ENCODE measurements at regions not wholly inside any gene's neighbourhood (a gene's known extent, or its start where the extent isn't known, plus 50 kb on each side); places are given as distances from the start of the nearest gene placed in this dataset.

GRCh38 chr5:87949676-87950631, 318.7 kb downstream of the TMEM161B start:
- DNase-seq: no peak

DNA sequence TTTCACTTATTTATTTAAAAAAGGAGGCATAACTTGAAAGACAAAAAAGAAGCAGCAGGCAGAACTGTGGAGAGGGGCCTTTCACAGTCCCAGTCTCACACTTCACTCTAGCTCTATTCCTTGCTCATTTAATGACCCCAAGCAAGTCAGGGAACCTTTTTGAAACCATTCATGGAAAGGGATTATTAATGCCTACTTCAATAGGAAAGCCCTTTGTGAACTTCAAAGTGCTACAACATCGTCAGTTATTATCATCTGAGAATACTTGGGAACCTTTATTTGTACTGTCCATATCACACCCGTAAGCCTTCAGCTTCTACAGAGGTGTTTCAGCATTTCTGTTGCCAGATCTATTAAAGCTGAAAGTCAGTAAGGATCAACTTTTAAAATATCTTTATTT, 320.2 kb downstream of the TMEM161B start:
- no peak for DNase-seq

- DNase-seq: no peak
Observed at GRCh38 chr5:87946271-87946670, 322.4 kb downstream of the TMEM161B start.

DNA sequence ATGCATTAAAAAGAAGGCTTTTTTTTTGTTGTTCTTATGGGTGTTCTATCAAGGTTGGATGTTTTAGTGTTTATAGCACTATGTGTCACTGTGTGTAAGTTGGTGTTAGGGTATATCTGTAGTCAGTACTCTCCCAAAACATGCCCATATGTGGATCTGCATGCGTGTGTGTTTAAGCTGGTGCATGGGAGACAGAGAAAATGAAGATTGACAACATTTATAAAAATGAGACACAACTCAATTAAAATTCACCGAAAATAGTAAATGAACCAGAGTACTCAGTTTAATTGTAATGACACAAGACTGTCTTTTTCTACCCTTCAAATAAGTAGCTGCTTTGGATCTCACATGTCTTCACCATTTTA, 323.4 kb downstream of the TMEM161B start:
- no peak for DNase-seq

- no peak for DNase-seq
Observed at GRCh38 chr5:87944553-87945285, 323.9 kb downstream of the TMEM161B start.

GRCh38 chr5:87940775-87941174, 327.9 kb downstream of the TMEM161B start:
- no peak for DNase-seq

- no peak for DNase-seq
Observed at GRCh38 chr5:87936667-87937066, 332.0 kb downstream of the TMEM161B start.

DNA sequence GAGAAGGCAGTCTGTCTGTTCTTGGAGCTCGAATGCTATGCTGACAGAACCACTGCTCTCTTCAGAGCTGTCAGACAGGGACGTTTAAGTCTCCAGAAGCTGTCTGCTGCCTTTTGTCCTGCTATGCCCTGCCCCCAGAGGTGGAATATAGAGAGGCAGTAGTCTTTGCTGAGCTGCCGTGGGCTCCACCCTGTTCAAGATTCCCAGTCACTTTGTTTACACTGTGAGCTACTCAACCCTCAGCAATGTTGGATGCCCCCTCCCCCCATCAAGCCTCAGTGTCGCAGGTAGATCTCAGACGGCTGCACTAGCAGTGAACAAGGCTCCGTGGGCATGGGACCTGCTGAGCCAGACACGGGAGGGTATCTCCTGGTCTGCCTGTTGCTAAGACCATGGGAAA, 344.2 kb downstream of the TMEM161B start:
- no peak for DNase-seq

DNA sequence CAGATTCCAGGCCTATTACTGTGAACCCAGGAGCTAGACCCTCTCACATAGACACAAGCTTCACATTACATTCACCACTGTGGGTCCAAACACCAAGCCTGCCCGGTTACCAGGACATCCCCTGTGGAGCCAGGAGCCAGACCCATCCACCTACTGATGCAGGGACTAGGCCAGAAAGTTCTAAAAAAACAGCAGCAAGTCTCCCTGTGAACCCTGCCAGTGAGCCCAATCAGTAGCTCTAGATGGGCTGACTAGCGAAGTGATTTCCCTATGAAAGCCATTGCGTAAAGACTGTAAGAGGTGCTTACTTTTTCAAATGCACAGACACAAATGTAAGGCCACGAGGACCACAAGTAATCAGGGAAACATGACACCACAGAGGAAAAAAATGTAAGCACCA, 352.3 kb downstream of the TMEM161B start:
- DNase-seq: no peak

- DNase-seq: no peak
Observed at GRCh38 chr5:87912419-87912818, 356.2 kb downstream of the TMEM161B start.

DNA sequence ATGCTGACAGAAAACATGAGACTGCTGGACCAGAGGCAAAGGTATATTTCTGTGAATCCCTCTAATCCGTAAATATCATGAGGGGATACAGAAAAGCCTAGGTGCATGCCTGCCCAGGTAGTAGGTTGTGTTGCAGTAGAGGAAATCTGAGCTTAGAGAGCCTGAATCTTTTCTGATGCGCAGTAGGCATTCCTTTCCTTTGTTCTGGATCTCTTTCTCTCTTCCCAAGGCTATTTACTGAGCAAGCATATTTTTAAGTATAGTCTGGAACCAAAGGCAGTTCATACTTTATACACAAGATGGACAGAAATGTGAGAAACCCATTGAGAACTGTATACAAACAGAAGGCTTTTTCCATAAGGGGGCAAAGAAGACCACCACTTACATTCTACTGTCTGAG, 359.3 kb downstream of the TMEM161B start:
- DNase-seq: no peak

GRCh38 chr5:87906962-87907361, 361.7 kb downstream of the TMEM161B start:
- DNase-seq: no peak

DNA sequence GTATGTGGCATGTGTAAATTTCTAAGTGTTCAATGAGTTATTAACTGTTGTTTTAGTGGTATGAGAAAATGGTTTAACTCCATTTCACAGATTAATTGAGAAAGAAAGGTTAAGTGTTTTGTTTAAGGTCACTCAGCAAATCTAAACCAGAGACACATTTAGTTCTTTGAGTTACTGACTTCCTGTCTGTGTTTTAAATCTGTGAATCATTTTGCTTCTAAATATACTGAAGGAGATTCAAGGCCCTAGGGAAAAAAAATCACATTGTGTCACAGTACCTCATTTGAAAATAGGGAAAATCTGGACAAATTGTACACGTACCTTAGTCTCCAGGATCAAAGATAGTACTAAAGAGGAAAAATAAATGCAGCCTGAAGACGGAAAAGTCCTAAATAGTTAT, 368.2 kb downstream of the TMEM161B start:
- no peak for DNase-seq

- no peak for DNase-seq
Observed at GRCh38 chr5:87899721-87900131, 368.9 kb downstream of the TMEM161B start.

DNA sequence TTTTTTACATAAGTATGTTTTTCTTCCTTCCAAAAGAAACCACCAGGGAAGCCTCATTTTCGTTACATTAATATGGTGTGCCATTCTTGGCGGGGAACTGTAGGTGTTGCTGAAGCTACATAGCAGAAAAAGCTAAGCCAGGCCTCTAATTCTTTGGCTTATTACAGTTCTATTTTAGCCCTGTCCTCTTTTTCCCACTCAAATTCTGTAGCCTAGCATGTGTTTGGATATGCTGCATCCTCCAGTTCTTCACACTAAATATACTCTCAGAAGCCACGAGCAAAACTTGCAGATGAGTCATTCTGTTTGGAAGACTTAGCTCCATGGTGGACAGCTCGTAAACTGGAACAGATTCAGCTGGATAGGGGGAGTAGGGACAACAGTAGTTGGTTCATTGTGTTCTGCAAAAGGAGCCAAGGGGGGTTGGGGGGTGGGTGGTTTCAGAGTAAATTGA, 369.4 kb downstream of the TMEM161B start:
- DNase-seq: no peak

- DNase-seq: no peak
Observed at GRCh38 chr5:87898574-87898973, 370.1 kb downstream of the TMEM161B start.

DNA sequence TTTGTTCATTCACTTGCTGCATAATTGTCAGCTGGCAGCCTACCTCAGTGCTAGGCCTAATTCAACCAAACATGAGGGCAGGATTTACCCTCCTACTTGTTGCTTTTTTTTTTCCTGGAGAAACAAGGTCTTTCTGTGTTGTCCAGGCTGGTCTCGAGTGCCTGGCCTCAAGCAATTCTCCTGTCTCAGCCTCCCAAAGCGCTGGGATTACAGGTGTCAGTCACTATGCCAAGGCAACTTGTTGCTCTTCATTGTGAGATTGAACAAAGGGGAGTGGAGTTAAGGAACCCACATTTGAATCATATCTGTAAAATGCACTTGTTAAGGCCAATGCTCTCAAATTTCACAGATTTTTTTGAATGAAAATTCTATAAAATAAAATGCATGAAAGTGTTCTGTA, 380.5 kb downstream of the TMEM161B start:
- DNase-seq: no peak

DNA sequence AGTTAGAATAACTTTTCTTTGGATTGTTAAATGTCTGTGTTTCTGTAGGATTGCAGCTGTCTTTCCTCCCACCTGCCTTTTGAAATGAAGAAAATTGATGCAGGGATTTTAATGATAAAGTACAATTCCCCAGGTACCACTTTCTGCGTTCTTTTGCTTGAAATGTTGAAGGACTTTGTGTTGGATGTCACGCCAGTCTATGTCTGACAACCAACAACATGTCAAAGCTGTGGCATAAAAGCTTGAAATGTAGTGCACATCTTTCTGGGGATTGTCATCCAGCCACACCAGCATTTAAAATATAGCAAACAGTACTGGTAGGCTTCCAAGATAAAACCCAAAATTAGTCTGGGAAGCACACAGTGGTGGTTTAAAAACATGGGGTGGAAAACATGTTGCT, 381.4 kb downstream of the TMEM161B start:
- DNase-seq: no peak

GRCh38 chr5:87886164-87886563, 382.5 kb downstream of the TMEM161B start:
- no peak for DNase-seq

- DNase-seq: no peak
Observed at GRCh38 chr5:87885758-87886157, 382.9 kb downstream of the TMEM161B start.

DNA sequence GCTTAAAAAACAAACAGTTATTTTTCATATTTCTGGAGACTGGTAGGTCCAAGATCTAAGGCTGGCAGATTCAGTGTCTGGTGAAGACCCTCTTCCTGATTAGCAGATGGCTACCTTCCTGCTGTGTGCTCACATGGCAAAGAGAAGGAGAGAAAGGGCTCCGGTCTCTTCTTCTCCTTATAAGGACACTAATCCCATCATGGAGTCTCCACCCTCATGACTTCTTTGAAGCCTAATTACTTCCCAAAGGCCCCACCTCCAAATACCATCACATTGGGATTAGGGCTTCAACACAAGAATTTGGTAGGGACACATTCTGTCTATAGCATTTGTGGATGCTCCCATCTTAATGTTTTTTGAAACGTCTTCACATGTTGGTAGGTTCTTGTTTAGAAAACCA, 391.1 kb downstream of the TMEM161B start:
- DNase-seq: no peak

DNA sequence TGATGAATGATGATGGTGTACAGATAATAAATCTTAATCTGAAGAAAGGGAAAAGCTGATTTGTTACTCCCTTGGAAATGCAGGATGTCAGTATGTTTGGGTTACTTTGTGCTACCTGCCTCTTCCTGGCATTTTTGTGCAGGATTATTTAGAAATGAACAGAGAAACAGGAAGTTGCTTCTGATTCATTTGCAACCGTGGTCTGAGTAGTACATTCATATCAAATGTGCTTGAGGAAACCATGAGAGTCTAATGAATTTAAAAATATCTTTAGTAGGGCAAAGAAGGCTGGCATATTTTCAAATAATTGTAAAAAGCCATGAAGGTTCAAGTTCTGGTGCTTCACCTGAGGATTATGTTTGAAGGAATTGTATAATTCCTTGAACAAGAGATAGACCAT, 391.6 kb downstream of the TMEM161B start:
- no peak for DNase-seq

GRCh38 chr5:87876616-87877015, 392.0 kb downstream of the TMEM161B start:
- no peak for DNase-seq

DNA sequence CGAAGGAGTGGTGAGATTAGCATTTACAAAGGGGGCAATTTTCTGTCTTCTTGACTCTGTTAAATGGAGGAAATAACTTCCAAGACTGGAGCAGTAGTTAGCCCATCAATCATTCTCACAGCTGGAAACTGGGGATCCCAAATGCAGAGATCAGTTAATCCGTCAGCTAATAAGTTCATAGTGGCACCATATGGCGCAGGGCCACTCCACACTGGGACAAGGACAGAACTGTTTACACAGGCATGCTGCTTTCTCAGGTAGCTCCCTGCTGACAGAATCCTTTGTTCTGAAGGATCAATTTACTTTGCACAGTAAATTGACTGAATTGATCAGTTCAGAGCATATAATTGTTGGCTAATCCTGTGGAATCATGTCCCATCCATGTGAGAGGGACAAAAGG, 395.7 kb downstream of the TMEM161B start:
- DNase-seq: no peak
